Caco-2 (cell line): ENCODE measurements at regions not wholly inside any gene's neighbourhood (a gene's known extent, or its start where the extent isn't known, plus 50 kb on each side); places are given as distances from the start of the nearest gene placed in this dataset.

ENCODE experiments used
- BruUV-seq: library from RNA; stranded (reverse); fragments of 400-500 nt; replicated peaks from 2 replicates; lab custom pipeline; 2021; lab: Mats Ljungman, UMichigan
- CTCF ChIA-PET: fragments of 300-600 bp; sonication (Branson Sonifier 250); formaldehyde crosslinking; loops from one replicate; lab custom pipeline; 2022; ENCODE audit warnings: antibody characterized with exemption; lab: Charles Lee
- POLR2A ChIA-PET: fragments of 300-600 bp; sonication (Branson Sonifier 250); formaldehyde crosslinking; loops from one replicate; lab custom pipeline; 2022; ENCODE audit warnings: antibody characterized with exemption; lab: Charles Lee
- DNase-seq, 2 experiments: peaks; one replicate each; pipeline versions ENCODE4 v3.0.0 to v3.0.0-alpha.2; 2020 to 2022
- H3K27me3 ChIP-seq: replicated peaks from 2 replicates; pipeline ENCODE4 v1.6.0; 2011; ENCODE audit warnings: low read length; ENCODE audit not compliant: control insufficient read depth, insufficient read depth
- H3K36me3 ChIP-seq: 2 replicates; pipeline ENCODE4 v1.5.1; 2011; ENCODE audit warnings: low read length; ENCODE audit not compliant: control insufficient read depth, insufficient read depth
- H3K4me1 ChIP-seq: fragments of 250-450 bp; sonication (Bioruptor Pico); 2 replicates; pipeline ENCODE4 v1.5.1; 2020; ENCODE audit warnings: mild to moderate bottlenecking
- H3K4me3 ChIP-seq: 2 replicates; pipeline ENCODE4 v1.5.1; 2011; ENCODE audit warnings: low read depth, mild to moderate bottlenecking, control low read depth, low read length
- H3K9me3 ChIP-seq: fragments of 250-450 bp; sonication (Bioruptor Pico); 2 replicates; pipeline ENCODE4 v1.5.1; 2020; ENCODE audit warnings: mild to moderate bottlenecking, moderate library complexity
- H3K27ac Mint-ChIP-seq: one replicate; pipeline ENCODE4 v1.8.0; 2022; ENCODE audit warnings: mixed read lengths; ENCODE audit not compliant: unreplicated experiment
- H3K27me3 Mint-ChIP-seq: one replicate; pipeline ENCODE4 v1.8.0; 2022; ENCODE audit warnings: mixed read lengths; ENCODE audit not compliant: insufficient read depth, unreplicated experiment
- H3K36me3 Mint-ChIP-seq: one replicate; pipeline ENCODE4 v1.8.0; 2022; ENCODE audit warnings: mild to moderate bottlenecking, mixed read lengths; ENCODE audit not compliant: insufficient read depth, unreplicated experiment
- H3K4me1 Mint-ChIP-seq: one replicate; pipeline ENCODE4 v1.8.0; 2022; ENCODE audit warnings: low read depth, mixed read lengths; ENCODE audit not compliant: unreplicated experiment
- H3K4me3 Mint-ChIP-seq: one replicate; pipeline ENCODE4 v1.8.0; 2022; ENCODE audit warnings: mild to moderate bottlenecking, moderate library complexity, mixed read lengths; ENCODE audit not compliant: unreplicated experiment
- H3K9me3 Mint-ChIP-seq: one replicate; pipeline ENCODE4 v1.8.0; 2022; ENCODE audit warnings: mixed read lengths; ENCODE audit not compliant: unreplicated experiment
- CTCF ChIP-seq, 2 experiments: fragments of 200-600 bp in 1 of 2; IDR thresholded peaks; 1 replicate in 1 of 2; 2 replicates in 1 of 2; pipeline versions ENCODE4 v1.5.1 to v1.8.0; 2011 to 2022; ENCODE audit warnings: antibody characterized with exemption in 1 of 2, control low read depth in 1 of 2, inconsistent platforms in 1 of 2, low read depth in 1 of 2, low read length in 1 of 2, mild to moderate bottlenecking in 1 of 2, moderate library complexity in 1 of 2; ENCODE audit not compliant: insufficient read depth in 1 of 2, severe bottlenecking in 1 of 2, unreplicated experiment in 1 of 2
- intact Hi-C: fragments of 100-400 bp; cut with micrococcal nuclease; formaldehyde crosslinking; loops from one replicate; pipeline ENCODE4 v1.10.0; 2022; ENCODE audit not compliant: unreplicated experiment

GRCh38 chr2:58899692-58900091 lies 658.6 kb upstream of the FANCL start:
- H3K36me3 ChIP-seq, result no peaks in the 10 kb centered on the region
- Mint-ChIP-seq H3K9me3 (no peaks in the 10 kb centered on the region), H3K4me3 (no peak overlapping the region), H3K27ac (no peak overlapping the region), H3K36me3 (no peaks in the 10 kb centered on the region), H3K27me3 (no peaks in the 10 kb centered on the region), H3K4me1 (no peaks in the 10 kb centered on the region)
- ChIA-PET POLR2A (no interaction called here), CTCF (no interaction called here)
- no peaks in the 10 kb centered on the region for H3K27me3 ChIP-seq
- no TSS peak for BruUV-seq
- intact Hi-C loops, result no loop called here
- no peak for TF ChIP-seq CTCF (IDR thresholded peaks at IDR 0.05; ENCODE audit: insufficient read depth in 1 of 2, low read depth in 1 of 2, low read length in 1 of 2, severe bottlenecking in 1 of 2, unreplicated experiment in 1 of 2)
- DNase-seq, result no peak
- no peak overlapping the region for H3K4me3 ChIP-seq
- no peaks in the 10 kb centered on the region for H3K9me3 ChIP-seq
- no peaks in the 10 kb centered on the region for H3K4me1 ChIP-seq

- no TSS peak for BruUV-seq
- Mint-ChIP-seq H3K36me3 (no peaks in the 10 kb centered on the region), H3K4me3 (no peak overlapping the region), H3K4me1 (peaks cover 3% of the 10 kb centered on the region), H3K27ac (no peak overlapping the region), H3K27me3 (no peaks in the 10 kb centered on the region), H3K9me3 (no peaks in the 10 kb centered on the region)
- no peaks in the 10 kb centered on the region for H3K9me3 ChIP-seq
- no peak for DNase-seq
- H3K4me3 ChIP-seq, result no peak overlapping the region
- ChIA-PET CTCF (no interaction called here), POLR2A (no interaction called here)
- intact Hi-C loops, result no loop called here
- H3K36me3 ChIP-seq, result no peaks in the 10 kb centered on the region
- no peaks in the 10 kb centered on the region for H3K4me1 ChIP-seq
- TF ChIP-seq CTCF (IDR thresholded peaks at IDR 0.05; ENCODE audit: insufficient read depth in 1 of 2, low read depth in 1 of 2, low read length in 1 of 2, severe bottlenecking in 1 of 2, unreplicated experiment in 1 of 2), result no peak
- no peaks in the 10 kb centered on the region for H3K27me3 ChIP-seq
Observed at GRCh38 chr2:58896638-58897037, 655.5 kb upstream of the FANCL start.

GRCh38 chr2:58895857-58896256 lies 654.7 kb upstream of the FANCL start:
- H3K36me3 Mint-ChIP-seq, result no peaks in the 10 kb centered on the region
- no peak overlapping the region for H3K27ac Mint-ChIP-seq
- no peaks in the 10 kb centered on the region for H3K9me3 ChIP-seq
- CTCF ChIA-PET, result no interaction called here
- H3K4me3 Mint-ChIP-seq, result no peak overlapping the region
- POLR2A ChIA-PET, result no interaction called here
- no TSS peak for BruUV-seq
- intact Hi-C loops, result no loop called here
- no peaks in the 10 kb centered on the region for H3K36me3 ChIP-seq
- H3K4me1 ChIP-seq, result no peaks in the 10 kb centered on the region
- H3K9me3 Mint-ChIP-seq, result no peaks in the 10 kb centered on the region
- H3K27me3 Mint-ChIP-seq, result peaks cover 3% of the 10 kb centered on the region
- H3K4me3 ChIP-seq, result no peak overlapping the region
- peaks cover 11% of the 10 kb centered on the region for H3K4me1 Mint-ChIP-seq
- no peak for DNase-seq
- no peaks in the 10 kb centered on the region for H3K27me3 ChIP-seq
- TF ChIP-seq CTCF (IDR thresholded peaks at IDR 0.05; ENCODE audit: insufficient read depth in 1 of 2, low read depth in 1 of 2, low read length in 1 of 2, severe bottlenecking in 1 of 2, unreplicated experiment in 1 of 2), result no peak
